ENCODE measurements at regions not wholly inside any gene's neighbourhood (a gene's known extent, or its start where the extent isn't known, plus 50 kb on each side); places are given as distances from the start of the nearest gene placed in this dataset.

GRCh38 chr1:96338622-96339021, 383.0 kb upstream of the PTBP2 start:
- DNase-seq (ENCODE audit: low spot score) = no peak
- H3K27ac ChIP-seq = no peak overlapping the region
- TF ChIP-seq, protein P1, sequence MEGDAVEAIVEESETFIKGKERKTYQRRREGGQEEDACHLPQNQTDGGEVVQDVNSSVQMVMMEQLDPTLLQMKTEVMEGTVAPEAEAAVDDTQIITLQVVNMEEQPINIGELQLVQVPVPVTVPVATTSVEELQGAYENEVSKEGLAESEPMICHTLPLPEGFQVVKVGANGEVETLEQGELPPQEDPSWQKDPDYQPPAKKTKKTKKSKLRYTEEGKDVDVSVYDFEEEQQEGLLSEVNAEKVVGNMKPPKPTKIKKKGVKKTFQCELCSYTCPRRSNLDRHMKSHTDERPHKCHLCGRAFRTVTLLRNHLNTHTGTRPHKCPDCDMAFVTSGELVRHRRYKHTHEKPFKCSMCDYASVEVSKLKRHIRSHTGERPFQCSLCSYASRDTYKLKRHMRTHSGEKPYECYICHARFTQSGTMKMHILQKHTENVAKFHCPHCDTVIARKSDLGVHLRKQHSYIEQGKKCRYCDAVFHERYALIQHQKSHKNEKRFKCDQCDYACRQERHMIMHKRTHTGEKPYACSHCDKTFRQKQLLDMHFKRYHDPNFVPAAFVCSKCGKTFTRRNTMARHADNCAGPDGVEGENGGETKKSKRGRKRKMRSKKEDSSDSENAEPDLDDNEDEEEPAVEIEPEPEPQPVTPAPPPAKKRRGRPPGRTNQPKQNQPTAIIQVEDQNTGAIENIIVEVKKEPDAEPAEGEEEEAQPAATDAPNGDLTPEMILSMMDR (IDR thresholded peaks at IDR 0.05) = no peak
- no peak overlapping the region for H3K4me3 ChIP-seq

GRCh38 chr1:96340686-96341085, 380.9 kb upstream of the PTBP2 start:
- H3K27ac ChIP-seq = no peak overlapping the region
- TF ChIP-seq, protein P1 (IDR thresholded peaks at IDR 0.05) = no peak
- no peak overlapping the region for H3K4me3 ChIP-seq
- DNase-seq (ENCODE audit: low spot score) = no peak

DNA sequence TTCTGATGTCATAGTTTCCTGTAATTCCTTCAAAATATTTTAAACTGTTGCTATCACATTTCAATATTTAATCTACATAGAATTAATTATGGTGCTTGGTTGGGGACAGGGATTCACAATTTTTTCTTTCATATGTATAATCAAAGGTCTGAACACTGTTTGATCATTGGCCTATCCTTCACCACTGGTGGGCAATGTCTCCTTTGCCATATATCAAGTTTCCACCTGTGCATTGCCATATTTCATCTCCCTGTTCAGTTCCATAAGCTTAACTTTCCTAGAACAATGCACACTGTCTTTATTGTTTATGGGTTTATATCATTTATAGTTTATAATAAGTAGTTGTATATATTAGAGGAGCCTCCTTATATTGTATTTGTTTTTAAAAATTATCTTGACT, 374.9 kb upstream of the PTBP2 start:
- no peak for DNase-seq (ENCODE audit: low spot score)
- H3K27ac ChIP-seq = no peak overlapping the region
- TF ChIP-seq, protein P1 (IDR thresholded peaks at IDR 0.05) = no peak
- H3K4me3 ChIP-seq = no peak overlapping the region

- TF ChIP-seq, protein P1 (IDR thresholded peaks at IDR 0.05) = no peak
- Histone ChIP-seq H3K27ac (no peak overlapping the region), H3K4me3 (no peak overlapping the region)
- DNase-seq (ENCODE audit: low spot score) = no peak
Observed at GRCh38 chr1:96349896-96350295, 371.7 kb upstream of the PTBP2 start.

GRCh38 chr1:96352733-96353132, 368.9 kb upstream of the PTBP2 start:
- TF ChIP-seq, protein P1 (IDR thresholded peaks at IDR 0.05) = no peak
- no peak for DNase-seq (ENCODE audit: low spot score)
- no peak overlapping the region for H3K4me3 ChIP-seq
- no peak overlapping the region for H3K27ac ChIP-seq

DNA sequence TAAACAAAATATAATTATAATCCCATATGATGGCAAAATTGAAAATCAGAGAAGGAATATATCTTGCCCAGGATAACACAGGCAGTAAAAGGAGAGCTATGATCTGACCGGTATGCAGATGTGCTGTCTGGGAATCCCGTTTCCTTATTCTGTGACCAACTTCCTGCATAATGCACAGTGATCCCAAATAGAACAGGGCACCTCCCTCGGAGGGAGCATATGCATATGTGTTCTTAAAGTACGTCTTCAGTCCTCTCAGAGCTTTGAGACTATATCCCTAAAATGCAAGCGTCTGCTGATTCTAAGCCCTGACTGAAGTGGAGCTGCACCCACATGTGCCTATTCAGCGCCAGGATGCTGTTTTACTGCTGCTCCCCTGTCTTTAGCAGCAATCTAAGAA, 366.1 kb upstream of the PTBP2 start:
- TF ChIP-seq, protein P1 (IDR thresholded peaks at IDR 0.05) = no peak
- no peak overlapping the region for H3K4me3 ChIP-seq
- H3K27ac ChIP-seq = no peak overlapping the region
- no peak for DNase-seq (ENCODE audit: low spot score)

GRCh38 chr1:96355961-96356360, 365.6 kb upstream of the PTBP2 start:
- no peak for DNase-seq (ENCODE audit: low spot score)
- Histone ChIP-seq H3K27ac (no peak overlapping the region), H3K4me3 (no peak overlapping the region)
- TF ChIP-seq, protein P1 (IDR thresholded peaks at IDR 0.05) = no peak
